HL-60 (cell line): ENCODE measurements at regions not wholly inside any gene's neighbourhood (a gene's known extent, or its start where the extent isn't known, plus 50 kb on each side); places are given as distances from the start of the nearest gene placed in this dataset.

ENCODE experiments used
- GABPA ChIP-seq: IDR thresholded peaks from 2 replicates; pipeline ENCODE4 v1.6.1; 2012; ENCODE audit warnings: low read depth
- POLR2AphosphoS5 ChIP-seq: IDR thresholded peaks from 2 replicates; pipeline ENCODE4 v1.6.1; 2012; ENCODE audit warnings: low read depth
- TF ChIP-seq, protein P1 (sequence below): IDR thresholded peaks from one replicate; pipeline ENCODE4 v1.5.1; 2011; ENCODE audit warnings: low read length, control low read depth, inconsistent platforms; ENCODE audit not compliant: insufficient read depth

DNA sequence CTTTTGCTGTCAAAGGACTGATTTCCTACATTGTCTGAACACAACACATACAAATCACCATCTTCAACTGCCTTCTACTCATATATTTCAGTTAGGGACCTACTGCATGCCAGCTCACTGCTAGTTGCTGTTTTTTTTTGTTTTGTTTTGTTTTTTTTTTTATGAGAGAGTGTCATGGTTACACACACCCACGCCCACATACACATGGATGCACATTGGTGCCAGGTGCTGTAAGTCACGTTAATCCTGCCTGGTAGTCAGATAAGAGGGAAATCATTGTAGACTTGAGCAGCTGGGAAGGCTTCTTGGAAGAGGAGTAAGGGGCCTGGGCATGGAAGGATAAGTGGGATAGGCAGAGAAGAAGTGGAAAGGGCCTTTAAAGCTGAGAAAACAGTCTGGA, 209.9 kb downstream of the TDRD15 start:
- TF ChIP-seq, protein P1, sequence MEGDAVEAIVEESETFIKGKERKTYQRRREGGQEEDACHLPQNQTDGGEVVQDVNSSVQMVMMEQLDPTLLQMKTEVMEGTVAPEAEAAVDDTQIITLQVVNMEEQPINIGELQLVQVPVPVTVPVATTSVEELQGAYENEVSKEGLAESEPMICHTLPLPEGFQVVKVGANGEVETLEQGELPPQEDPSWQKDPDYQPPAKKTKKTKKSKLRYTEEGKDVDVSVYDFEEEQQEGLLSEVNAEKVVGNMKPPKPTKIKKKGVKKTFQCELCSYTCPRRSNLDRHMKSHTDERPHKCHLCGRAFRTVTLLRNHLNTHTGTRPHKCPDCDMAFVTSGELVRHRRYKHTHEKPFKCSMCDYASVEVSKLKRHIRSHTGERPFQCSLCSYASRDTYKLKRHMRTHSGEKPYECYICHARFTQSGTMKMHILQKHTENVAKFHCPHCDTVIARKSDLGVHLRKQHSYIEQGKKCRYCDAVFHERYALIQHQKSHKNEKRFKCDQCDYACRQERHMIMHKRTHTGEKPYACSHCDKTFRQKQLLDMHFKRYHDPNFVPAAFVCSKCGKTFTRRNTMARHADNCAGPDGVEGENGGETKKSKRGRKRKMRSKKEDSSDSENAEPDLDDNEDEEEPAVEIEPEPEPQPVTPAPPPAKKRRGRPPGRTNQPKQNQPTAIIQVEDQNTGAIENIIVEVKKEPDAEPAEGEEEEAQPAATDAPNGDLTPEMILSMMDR, result no peak
- no peak for TF ChIP-seq GABPA
- no peak for TF ChIP-seq POLR2AphosphoS5
